LNCAP (cell line): ENCODE measurements at regions not wholly inside any gene's neighbourhood (a gene's known extent, or its start where the extent isn't known, plus 50 kb on each side); places are given as distances from the start of the nearest gene placed in this dataset.

Source experiments
- CTCF ChIP-seq: fragments of 450-650 bp; IDR thresholded peaks from 2 replicates; pipeline ENCODE4 v1.5.1; 2017; ENCODE audit warnings: mild to moderate bottlenecking

GRCh38 chr6:48957781-48958180, 505.3 kb downstream of the MMUT start:
- TF ChIP-seq CTCF: no peak

GRCh38 chr6:48951917-48952316, 511.1 kb downstream of the MMUT start:
- TF ChIP-seq CTCF: no peak

GRCh38 chr6:48933136-48933535, 529.9 kb downstream of the MMUT start:
- no peak for TF ChIP-seq CTCF

GRCh38 chr6:48928937-48929336, 534.1 kb downstream of the MMUT start:
- TF ChIP-seq CTCF: no peak

- no peak for TF ChIP-seq CTCF
Measured at GRCh38 chr6:48922837-48923236, 540.2 kb downstream of the MMUT start.

GRCh38 chr6:48919555-48919954, 543.5 kb downstream of the MMUT start:
- TF ChIP-seq CTCF: no peak

GRCh38 chr6:48917233-48917632, 545.8 kb downstream of the MMUT start:
- no peak for TF ChIP-seq CTCF

GRCh38 chr6:48916607-48917006, 546.4 kb downstream of the MMUT start:
- TF ChIP-seq CTCF: no peak
